CD4-positive, alpha-beta T cell treated with Interferon gamma for 1 hour (primary cell): ENCODE measurements at regions not wholly inside any gene's neighbourhood (a gene's known extent, or its start where the extent isn't known, plus 50 kb on each side); places are given as distances from the start of the nearest gene placed in this dataset.

Source experiments
- DNase-seq: peaks from one replicate; pipeline ENCODE4 v3.0.0-alpha.2; 2020

DNA sequence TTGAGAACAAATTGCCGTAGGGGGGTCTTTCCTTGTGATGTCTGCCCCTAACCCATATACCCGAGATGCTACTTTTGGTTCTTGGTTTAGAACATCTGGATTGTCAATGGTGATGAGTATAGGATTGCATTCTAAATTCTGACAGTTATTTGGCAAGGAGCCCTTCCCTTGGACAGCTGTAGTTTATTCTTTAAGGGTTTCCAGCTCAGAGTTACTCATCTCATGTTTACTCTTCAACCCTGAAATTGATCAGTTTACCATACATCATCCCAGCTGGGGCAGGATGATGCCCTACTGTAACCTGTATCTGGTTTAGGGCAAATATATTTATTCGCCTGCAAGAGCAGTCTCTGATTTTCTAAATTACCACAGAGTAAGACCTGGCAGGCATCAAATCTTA is 85.7 kb upstream of the XCR1 start:
- no peak for DNase-seq

- DNase-seq, result no peak
Measured at GRCh38 chr3:46112296-46112695, 85.0 kb upstream of the XCR1 start.

DNA sequence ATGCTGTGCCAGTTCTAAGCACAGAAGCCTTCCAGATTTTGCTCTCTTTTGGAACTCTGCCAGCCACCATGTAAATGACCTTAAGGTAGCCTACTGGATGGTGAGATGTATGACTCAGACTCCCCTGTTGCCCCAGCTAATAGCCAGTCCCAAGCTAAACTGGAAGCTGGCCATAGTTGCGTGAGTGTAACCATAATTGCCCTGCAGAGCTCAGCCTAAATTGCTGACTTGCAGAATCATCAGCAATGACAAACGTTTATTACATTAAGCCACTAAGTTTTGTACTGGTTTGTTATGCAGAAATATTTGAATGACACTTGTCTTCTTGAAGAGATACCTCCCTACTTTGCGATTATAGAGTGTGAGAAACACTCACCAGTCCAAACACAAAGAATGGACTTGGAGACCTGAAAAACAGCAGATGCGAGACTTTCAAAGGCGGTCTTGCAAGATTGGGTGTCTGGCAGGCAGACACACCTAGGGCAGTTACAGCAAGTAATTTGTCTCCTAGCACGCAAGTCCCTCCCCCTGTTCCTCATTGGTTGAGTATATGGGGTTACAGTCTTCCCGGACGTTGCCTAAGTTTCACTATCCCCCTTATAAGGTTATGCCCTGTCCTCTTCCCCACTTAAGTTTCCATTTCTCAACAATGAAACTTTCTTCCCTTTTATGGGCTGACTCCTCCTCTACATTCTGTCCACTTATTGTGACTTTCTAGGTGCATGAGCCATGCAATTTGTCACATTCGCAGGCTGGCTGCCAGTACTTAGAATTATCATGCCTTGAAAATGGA is 83.6 kb upstream of the XCR1 start:
- DNase-seq, result peak; percentile 72

DNA sequence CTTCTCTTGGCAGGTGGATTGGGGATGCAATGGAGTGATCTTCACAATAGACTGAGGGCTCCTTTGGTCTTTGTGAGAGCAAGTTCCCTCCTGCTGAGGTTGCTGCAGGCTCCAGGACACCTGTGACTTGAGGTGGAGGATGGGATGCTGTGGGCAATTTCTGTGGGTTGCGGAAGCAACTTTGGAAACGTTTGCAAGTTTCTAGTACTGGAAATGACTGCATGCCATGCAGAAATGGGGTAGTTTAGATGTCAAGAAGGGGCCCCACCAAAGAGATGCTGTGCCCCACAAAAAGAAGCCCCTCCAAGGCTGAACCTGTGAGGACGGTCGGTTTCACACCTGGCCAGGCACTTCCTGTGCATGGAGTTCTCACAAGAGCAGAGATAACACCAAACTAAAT is 80.4 kb upstream of the XCR1 start:
- no peak for DNase-seq

GRCh38 chr3:46105306-46105919 is 78.1 kb upstream of the XCR1 start:
- no peak for DNase-seq

DNA sequence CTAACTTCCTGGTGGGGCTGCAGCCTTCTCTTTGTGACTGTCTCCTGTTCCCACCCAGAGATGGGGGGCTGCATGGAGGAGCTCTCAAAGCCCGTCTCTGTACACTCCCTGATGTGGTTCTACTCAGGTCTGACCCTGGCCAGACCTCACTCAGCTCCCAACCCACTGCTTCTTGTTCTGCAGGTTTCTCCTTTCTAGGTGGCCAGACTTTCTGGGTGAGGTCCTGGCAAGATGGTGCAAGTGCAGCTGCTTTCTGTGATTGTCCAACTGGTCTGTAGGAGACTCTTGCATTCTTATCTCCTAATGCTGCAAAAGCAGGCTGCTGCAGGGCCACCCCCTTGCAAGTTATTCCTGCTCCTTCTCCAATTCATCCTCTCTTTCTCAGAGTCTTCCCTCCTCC is 77.4 kb upstream of the XCR1 start:
- DNase-seq, result no peak

GRCh38 chr3:46102780-46103130 is 75.5 kb upstream of the XCR1 start:
- DNase-seq, result no peak

DNA sequence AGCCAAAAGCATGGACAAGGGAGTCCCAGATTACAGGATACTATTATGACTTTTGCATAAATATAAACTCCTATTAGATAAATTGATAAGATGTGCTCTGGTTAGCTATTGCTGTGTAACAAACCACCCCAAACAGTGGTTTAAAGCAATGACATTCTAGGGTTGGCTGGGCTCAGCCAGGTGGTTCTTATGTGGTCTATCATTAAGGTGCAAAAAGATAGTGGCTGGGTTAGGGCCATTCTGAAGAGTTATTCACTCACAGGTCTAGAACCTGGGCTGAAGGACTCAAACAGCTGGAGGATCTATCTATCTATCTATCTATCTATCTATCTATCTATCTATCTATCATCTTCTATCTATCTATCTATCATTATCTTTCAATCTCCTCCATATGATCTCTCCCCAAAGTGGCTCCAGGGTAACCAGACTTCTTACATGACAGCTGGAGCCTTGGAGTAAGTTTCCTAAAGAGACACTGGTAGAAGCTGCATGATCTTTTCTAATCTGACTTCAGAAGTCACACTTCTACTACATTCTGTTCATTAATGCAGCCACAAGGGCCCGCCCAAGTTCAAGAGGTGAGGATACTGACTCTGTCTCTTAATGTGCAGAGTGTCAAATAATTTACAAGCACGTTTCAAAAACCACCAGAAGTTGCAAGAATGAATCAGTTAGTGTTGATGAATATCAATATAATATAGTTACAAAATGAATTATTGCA is 74.9 kb upstream of the XCR1 start:
- DNase-seq, result no peak

- peak; percentile 65 for DNase-seq
Measured at GRCh38 chr3:46100812-46101211, 73.5 kb upstream of the XCR1 start.

GRCh38 chr3:46098319-46098761 is 71.1 kb upstream of the XCR1 start:
- peak; percentile 58 for DNase-seq

GRCh38 chr3:46097691-46098241 is 70.5 kb upstream of the XCR1 start:
- DNase-seq, result peak; percentile 56

GRCh38 chr3:46096781-46097180 is 69.5 kb upstream of the XCR1 start:
- no peak for DNase-seq

DNA sequence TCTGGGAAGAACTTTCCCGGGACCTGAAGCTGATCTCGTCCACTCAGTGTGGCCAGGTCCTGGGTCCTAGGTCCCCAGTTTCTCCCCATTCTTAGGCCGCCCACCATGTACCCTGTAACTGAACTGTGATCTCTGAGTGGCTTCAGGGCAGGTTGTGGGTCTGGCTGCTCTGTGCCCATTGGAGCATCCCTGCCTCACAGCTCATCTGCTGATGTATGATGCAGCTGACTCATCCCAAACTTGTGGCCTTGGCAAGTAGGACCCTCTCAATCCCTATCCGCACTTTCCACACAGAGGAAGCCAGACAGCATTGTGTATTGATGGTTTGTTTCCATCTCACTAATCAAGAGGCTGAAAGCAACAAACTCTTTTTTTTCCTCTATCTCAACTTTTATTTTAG is 69.1 kb upstream of the XCR1 start:
- DNase-seq, result no peak

DNA sequence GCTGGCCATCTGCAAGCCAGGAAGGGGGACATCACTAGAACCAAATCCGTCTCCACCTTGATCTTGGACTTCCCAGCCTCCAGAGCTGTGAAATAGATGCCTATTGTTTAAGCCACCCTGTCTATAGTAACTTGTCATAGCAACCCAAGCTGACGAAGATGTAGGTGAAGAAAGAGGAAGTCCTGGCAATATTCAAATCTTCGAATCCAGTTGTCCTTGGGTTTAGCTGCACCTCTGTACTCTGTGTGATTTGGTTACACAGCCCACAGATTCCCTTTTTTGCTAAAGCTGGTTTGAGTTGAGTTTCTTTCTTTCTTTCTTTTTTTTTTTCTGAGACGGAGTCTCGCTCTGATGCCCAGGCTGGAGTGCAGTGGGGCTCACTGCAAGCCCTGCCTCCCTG is 68.0 kb upstream of the XCR1 start:
- DNase-seq, result peak; percentile 54

DNA sequence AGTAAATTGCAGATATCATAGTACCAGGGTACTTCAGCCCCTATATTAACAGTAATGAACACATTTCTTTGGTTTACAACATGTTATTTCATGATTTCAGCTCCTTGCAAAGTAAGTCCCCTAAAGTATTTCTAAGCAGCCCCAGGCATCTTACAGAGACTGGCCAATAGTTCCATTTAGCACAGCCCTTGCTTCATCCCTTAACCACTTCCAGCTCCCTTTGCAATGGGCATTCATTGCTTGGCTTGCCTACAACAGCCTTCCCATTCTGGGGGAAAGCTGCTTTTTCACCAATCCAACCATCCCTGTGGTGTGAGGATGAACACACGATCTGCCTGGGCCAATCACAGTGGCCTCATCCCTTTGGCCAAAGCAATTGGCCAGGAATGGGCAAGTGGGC is 67.2 kb upstream of the XCR1 start:
- no peak for DNase-seq

DNA sequence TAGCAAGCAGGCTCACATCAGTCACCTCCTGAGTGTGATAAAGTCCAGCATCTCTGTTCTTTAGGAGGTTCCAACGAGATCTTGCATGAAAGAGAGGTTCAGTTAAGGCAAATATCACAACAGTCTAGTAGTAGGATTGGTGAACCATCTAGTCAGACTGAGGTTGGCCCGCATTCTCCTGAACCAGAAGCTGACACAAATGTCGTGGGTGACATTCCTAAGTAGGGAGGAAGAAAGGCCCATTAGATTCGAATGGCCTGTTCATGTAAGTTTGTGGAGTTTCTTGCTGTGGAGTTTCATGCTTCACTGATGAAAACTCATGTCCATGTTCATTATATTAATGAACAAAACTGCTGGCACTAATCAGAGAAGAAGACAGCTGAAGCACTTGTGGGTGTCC is 66.7 kb upstream of the XCR1 start:
- DNase-seq, result no peak

DNA sequence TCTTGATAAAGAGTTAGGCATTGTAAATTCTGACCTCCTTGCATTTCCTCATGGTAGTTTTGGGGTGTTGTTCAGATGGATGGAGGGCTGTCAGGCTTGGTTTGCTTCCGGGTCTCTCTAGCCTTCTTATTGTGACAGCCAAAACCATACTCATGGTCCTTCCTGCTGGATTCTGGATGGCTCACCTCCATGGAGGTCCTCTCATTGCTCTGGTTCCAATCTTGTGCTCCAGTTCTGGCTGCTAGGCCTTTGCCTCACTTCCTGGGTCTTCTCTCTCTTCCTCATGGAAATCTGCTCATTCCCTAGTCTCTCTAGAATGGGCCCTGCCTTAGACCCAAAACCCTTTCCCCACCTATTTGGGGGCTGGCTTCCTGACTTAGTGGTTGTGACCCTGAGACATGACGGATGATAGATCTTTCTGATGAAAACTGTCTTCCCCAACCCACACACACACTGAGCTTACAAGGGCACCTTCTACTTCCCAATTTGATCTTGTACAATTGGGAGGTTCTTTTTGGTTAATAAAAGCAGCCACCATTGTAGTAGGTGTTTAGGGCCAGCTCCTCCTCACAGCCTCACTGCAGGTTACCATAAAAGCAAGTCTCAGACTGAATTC is 66.2 kb upstream of the XCR1 start:
- no peak for DNase-seq

DNA sequence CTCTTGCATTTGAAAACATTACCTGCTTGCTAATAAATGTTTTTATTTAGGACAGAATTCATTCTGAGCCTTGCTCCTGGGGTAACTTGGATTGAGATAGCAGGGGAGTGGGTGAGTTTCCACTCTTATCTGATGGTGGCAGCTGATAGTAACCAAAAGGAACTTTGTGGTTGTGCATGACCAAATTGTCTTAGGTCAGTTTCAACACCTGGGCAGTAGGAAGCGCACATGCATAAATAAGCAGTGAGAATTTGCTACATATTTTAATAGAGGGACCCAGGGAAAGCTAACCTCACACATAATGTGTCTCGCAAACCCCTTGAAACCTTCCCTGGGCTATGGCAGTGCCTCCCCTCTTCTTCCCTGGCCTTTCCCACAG is 65.4 kb upstream of the XCR1 start:
- no peak for DNase-seq

- DNase-seq, result no peak
Measured at GRCh38 chr3:46091741-46092701, 64.7 kb upstream of the XCR1 start.

- DNase-seq, result no peak
Measured at GRCh38 chr3:46091046-46091445, 63.8 kb upstream of the XCR1 start.

DNA sequence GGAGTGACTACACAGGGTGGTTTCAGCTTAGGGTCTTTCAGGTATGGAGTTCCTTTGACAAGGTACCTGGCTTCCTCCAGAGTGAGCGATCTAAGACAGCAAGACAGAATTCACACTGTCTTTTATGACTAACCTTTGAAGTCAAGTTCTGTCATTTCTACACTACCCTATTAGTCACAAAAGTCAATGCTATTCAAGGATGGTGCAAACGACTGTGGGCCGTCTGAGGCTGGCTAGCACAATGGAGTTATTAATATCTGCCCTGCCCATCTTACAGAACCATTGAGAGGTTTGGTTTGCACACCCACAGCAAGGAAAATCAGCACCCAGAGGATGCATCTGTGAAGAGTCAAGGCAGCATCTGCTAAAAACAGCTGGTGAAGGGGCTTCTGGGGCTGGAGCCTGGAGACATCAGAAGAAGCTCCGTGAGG is 62.9 kb upstream of the XCR1 start:
- peak; percentile 34 for DNase-seq
